Pancreas (tissue), 10 donors: ENCODE measurements at regions not wholly inside any gene's neighbourhood (a gene's known extent, or its start where the extent isn't known, plus 50 kb on each side); places are given as distances from the start of the nearest gene placed in this dataset.

Experiments
- ATAC-seq, 4 donors: fragments of 200-7000 bp; cut with Tn5 transposase; one replicate each; pipeline versions ENCODE4 v1.8.0 to v1.9.1; 2020; ENCODE audit warnings: mild to moderate bottlenecking in 4 of 4, moderate library complexity in 4 of 4
- DNase-seq, 6 donors: peaks; one replicate each; pipeline ENCODE4 v3.0.0-alpha.2; 2020
- FAIRE-seq: peaks from 2 replicates; lab custom pipeline; 2012; peaks lifted over from hg19 to GRCh38; lab: Jason Lieb, UNC
- H3K27ac ChIP-seq, 4 donors: fragments of 200-600 bp; sonication (generic); 1 replicate in 3 of 4; 2 replicates in 1 of 4; pipeline versions ENCODE4 v1.5.0 to v1.8.0; 2020
- H3K27me3 ChIP-seq, 4 donors: fragments of 200-600 bp; one replicate each; pipeline ENCODE4 v1.8.0; 2021
- H3K36me3 ChIP-seq, 3 donors: fragments of 200-600 bp; sonication (generic) in 1 of 3; one replicate each; pipeline versions ENCODE4 v1.5.0 to v1.8.0; 2020 to 2021
- H3K4me1 ChIP-seq, 3 donors: fragments of 200-600 bp; one replicate each; pipeline ENCODE4 v1.8.0; 2021
- H3K4me3 ChIP-seq, 4 donors: fragments of 200-600 bp; sonication (generic) in 2 of 4; one replicate each; pipeline versions ENCODE4 v1.5.0 to v1.8.0; 2020 to 2021
- H3K9me3 ChIP-seq, 4 donors: fragments of 200-600 bp; one replicate each; pipeline ENCODE4 v1.8.0; 2021
- WGBS, 2 donors: extraction: QIAGEN DNeasy Blood & Tissue Kit; methylation state at CpG; one replicate each; pipeline ENCODE4 v1.1.7; 2013; 5-methylcytosine and 5-hydroxymethylcytosine counted together
- intact Hi-C, 3 donors: fragments of 100-400 bp; cut with DNase I; formaldehyde crosslinking; loops; one replicate each; pipeline versions ENCODE4 v1.11.1 to v1.14.2; 2022
- TF ChIP-seq, protein P1 (sequence below), 4 donors: fragments of 200-600 bp; sonication (generic) in 3 of 4; IDR thresholded peaks; one replicate each; pipeline versions ENCODE4 v1.5.0 to v1.8.0; 2021; ENCODE audit warnings: antibody characterized with exemption in 4 of 4
- donor health status: healthy with polysubstance abuse.
- donor health status: DM: no; HTN: no; CAD: no; lungs with moderate emphysema.
- donor health status: DM: no; HTN: no; CAD: no.
- donor health status: control.
- donor health status: control.
- donor health status: Bipolar disorder and iron deficiency.
- donor health status: DM: yes; HTN: yes; CAD: no.
- donor health status: DM: no; HTN: no; CAD: no.
- donor health status: DM: no; HTN: no; CAD: no.
- donor health status: DM: yes; HTN: yes; CAD: no.

GRCh38 chr7:9241826-9242225 lies 808.4 kb downstream of the NXPH1 start:
- 29% methylated on average over 1 of the region's 1 CpG for WGBS, 2 donors
- no peak overlapping the region for H3K27ac ChIP-seq
- ATAC-seq (no peak), FAIRE-seq (no peak), DNase-seq (no peak)
- H3K27me3 ChIP-seq = no peaks in the 10 kb centered on the region
- no peaks in the 10 kb centered on the region for H3K9me3 ChIP-seq
- no peaks in the 10 kb centered on the region for H3K4me1 ChIP-seq
- TF ChIP-seq, protein P1, sequence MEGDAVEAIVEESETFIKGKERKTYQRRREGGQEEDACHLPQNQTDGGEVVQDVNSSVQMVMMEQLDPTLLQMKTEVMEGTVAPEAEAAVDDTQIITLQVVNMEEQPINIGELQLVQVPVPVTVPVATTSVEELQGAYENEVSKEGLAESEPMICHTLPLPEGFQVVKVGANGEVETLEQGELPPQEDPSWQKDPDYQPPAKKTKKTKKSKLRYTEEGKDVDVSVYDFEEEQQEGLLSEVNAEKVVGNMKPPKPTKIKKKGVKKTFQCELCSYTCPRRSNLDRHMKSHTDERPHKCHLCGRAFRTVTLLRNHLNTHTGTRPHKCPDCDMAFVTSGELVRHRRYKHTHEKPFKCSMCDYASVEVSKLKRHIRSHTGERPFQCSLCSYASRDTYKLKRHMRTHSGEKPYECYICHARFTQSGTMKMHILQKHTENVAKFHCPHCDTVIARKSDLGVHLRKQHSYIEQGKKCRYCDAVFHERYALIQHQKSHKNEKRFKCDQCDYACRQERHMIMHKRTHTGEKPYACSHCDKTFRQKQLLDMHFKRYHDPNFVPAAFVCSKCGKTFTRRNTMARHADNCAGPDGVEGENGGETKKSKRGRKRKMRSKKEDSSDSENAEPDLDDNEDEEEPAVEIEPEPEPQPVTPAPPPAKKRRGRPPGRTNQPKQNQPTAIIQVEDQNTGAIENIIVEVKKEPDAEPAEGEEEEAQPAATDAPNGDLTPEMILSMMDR (IDR thresholded peaks at IDR 0.05) = no peak
- H3K4me3 ChIP-seq = no peak overlapping the region
- intact Hi-C loops = no loop called here
- H3K36me3 ChIP-seq = no peaks in the 10 kb centered on the region

- FAIRE-seq = no peak
- no peak for DNase-seq
- intact Hi-C loops = no loop called here
- 58 to 81% methylated on average over 3 of the region's 3 CpGs for WGBS, 2 donors
- Histone ChIP-seq H3K27ac (no peak overlapping the region), H3K4me3 (no peak overlapping the region), H3K9me3 (no peaks in the 10 kb centered on the region), H3K36me3 (no peaks in the 10 kb centered on the region), H3K27me3 (no peaks in the 10 kb centered on the region), H3K4me1 (no peaks in the 10 kb centered on the region)
- TF ChIP-seq, protein P1 (IDR thresholded peaks at IDR 0.05) = no peak
- no peak for ATAC-seq
Observed at GRCh38 chr7:9242636-9243035, 809.2 kb downstream of the NXPH1 start.

GRCh38 chr7:9250876-9251275 lies 817.5 kb downstream of the NXPH1 start:
- no peak for FAIRE-seq
- 49 to 69% methylated on average over 4 of the region's 4 CpGs for WGBS, 2 donors
- Histone ChIP-seq H3K4me3 (no peak overlapping the region), H3K36me3 (no peaks in the 10 kb centered on the region), H3K4me1 (no peaks in the 10 kb centered on the region), H3K9me3 (no peaks in the 10 kb centered on the region), H3K27me3 (no peaks in the 10 kb centered on the region), H3K27ac (no peak overlapping the region)
- peak in 1 of 6 donors; percentile 21 for DNase-seq
- no peak for ATAC-seq
- TF ChIP-seq, protein P1 (IDR thresholded peaks at IDR 0.05) = no peak
- intact Hi-C loops = no loop called here

GRCh38 chr7:9264395-9264794 lies 831.0 kb downstream of the NXPH1 start:
- FAIRE-seq (no peak), ATAC-seq (no peak), DNase-seq (no peak)
- no peaks in the 10 kb centered on the region for H3K9me3 ChIP-seq
- WGBS, 2 donors = 59 to 72% methylated on average over 3 of the region's 3 CpGs
- no peak overlapping the region for H3K27ac ChIP-seq
- H3K4me3 ChIP-seq = no peak overlapping the region
- intact Hi-C loops = no loop called here
- TF ChIP-seq, protein P1 (IDR thresholded peaks at IDR 0.05) = no peak
- H3K4me1 ChIP-seq = no peaks in the 10 kb centered on the region
- H3K27me3 ChIP-seq = no peaks in the 10 kb centered on the region
- H3K36me3 ChIP-seq = no peaks in the 10 kb centered on the region

DNA sequence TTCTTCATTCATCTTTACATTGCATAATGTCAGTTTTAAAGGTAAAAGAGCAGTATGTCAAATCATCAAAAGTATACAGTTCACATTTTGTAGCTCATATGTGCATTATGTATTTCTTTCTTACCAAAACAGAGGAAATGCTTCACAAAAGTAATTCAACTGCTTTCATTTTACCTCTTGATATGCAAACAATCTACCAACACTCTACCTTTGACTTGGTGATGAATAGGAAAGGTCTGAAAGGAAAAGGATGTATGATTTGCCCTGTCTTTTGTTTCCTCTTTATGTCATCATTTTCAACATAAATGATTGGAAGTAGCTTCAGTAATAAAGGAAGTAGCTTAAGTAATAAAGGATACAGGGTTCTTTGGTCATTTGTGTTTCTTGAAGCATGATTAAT lies 846.7 kb downstream of the NXPH1 start:
- no peak overlapping the region for H3K27ac ChIP-seq
- H3K4me1 ChIP-seq = no peaks in the 10 kb centered on the region
- H3K4me3 ChIP-seq = no peak overlapping the region
- no peaks in the 10 kb centered on the region for H3K27me3 ChIP-seq
- TF ChIP-seq, protein P1 (IDR thresholded peaks at IDR 0.05) = no peak
- DNase-seq (no peak), ATAC-seq (no peak), FAIRE-seq (no peak)
- no peaks in the 10 kb centered on the region for H3K36me3 ChIP-seq
- no peaks in the 10 kb centered on the region for H3K9me3 ChIP-seq
- intact Hi-C loops = no loop called here
